ENCODE measurements at regions not wholly inside any gene's neighbourhood (a gene's known extent, or its start where the extent isn't known, plus 50 kb on each side); places are given as distances from the start of the nearest gene placed in this dataset.

GRCh38 chr1:221381910-221382623 lies 359.8 kb downstream of the DUSP10 start:
- no peak for FAIRE-seq

GRCh38 chr1:221392453-221392852 lies 349.4 kb downstream of the DUSP10 start:
- no peak for FAIRE-seq

- peak; percentile 98 for FAIRE-seq
Measured at GRCh38 chr1:221394011-221394544, 347.8 kb downstream of the DUSP10 start.

- FAIRE-seq: no peak
Measured at GRCh38 chr1:221396526-221396925, 345.4 kb downstream of the DUSP10 start.

- FAIRE-seq: no peak
Measured at GRCh38 chr1:221397141-221397540, 344.7 kb downstream of the DUSP10 start.

- FAIRE-seq: no peak
Measured at GRCh38 chr1:221397606-221398005, 344.3 kb downstream of the DUSP10 start.

GRCh38 chr1:221405146-221405545 lies 336.7 kb downstream of the DUSP10 start:
- peak; percentile 58 for FAIRE-seq

GRCh38 chr1:221408117-221408803 lies 333.6 kb downstream of the DUSP10 start:
- FAIRE-seq: no peak

GRCh38 chr1:221411283-221411682 lies 330.6 kb downstream of the DUSP10 start:
- no peak for FAIRE-seq

- no peak for FAIRE-seq
Measured at GRCh38 chr1:221414772-221415539, 326.9 kb downstream of the DUSP10 start.

GRCh38 chr1:221415651-221416050 lies 326.2 kb downstream of the DUSP10 start:
- peak; percentile 65 for FAIRE-seq

- no peak for FAIRE-seq
Measured at GRCh38 chr1:221416142-221416541, 325.7 kb downstream of the DUSP10 start.

GRCh38 chr1:221416723-221417122 lies 325.2 kb downstream of the DUSP10 start:
- FAIRE-seq: no peak

- no peak for FAIRE-seq
Measured at GRCh38 chr1:221418346-221418745, 323.5 kb downstream of the DUSP10 start.

- FAIRE-seq: no peak
Measured at GRCh38 chr1:221419513-221420095, 322.3 kb downstream of the DUSP10 start.

- no peak for FAIRE-seq
Measured at GRCh38 chr1:221429264-221429663, 312.6 kb downstream of the DUSP10 start.

GRCh38 chr1:221430152-221430960 lies 311.5 kb downstream of the DUSP10 start:
- no peak for FAIRE-seq

GRCh38 chr1:221431068-221431651 lies 310.7 kb downstream of the DUSP10 start:
- no peak for FAIRE-seq

- FAIRE-seq: no peak
Measured at GRCh38 chr1:221431961-221432360, 309.9 kb downstream of the DUSP10 start.

- FAIRE-seq: peak; percentile 99
Measured at GRCh38 chr1:221435504-221435904, 306.4 kb downstream of the DUSP10 start.

GRCh38 chr1:221437171-221437570 lies 304.7 kb downstream of the DUSP10 start:
- no peak for FAIRE-seq

- FAIRE-seq: no peak
Measured at GRCh38 chr1:221437926-221438325, 304.0 kb downstream of the DUSP10 start.

Data from islet of Langerhans (tissue), 1 donor.